HepG2 (cell line): ENCODE measurements at regions not wholly inside any gene's neighbourhood (a gene's known extent, or its start where the extent isn't known, plus 50 kb on each side); places are given as distances from the start of the nearest gene placed in this dataset.

Source experiments
- CBX5 ChIP-seq: sonication (generic); formaldehyde crosslinking; IDR thresholded peaks from 2 replicates; pipeline ENCODE4 v1.4.0; 2020; ENCODE audit warnings: missing genetic modification reagents, borderline replicate concordance
- EP300 ChIP-seq, 3 experiments: sonication (generic) in 1 of 3; formaldehyde crosslinking in 1 of 3; IDR thresholded peaks; 2 replicates each; pipeline versions ENCODE4 v1.5.1 to v1.6.1; 2011 to 2020; ENCODE audit warnings: low read depth in 2 of 3, low read length in 2 of 3, borderline replicate concordance in 1 of 3, improper control_type of control experiment in 1 of 3, mild to moderate bottlenecking in 1 of 3, missing genetic modification reagents in 1 of 3, moderate library complexity in 1 of 3
- GABPA ChIP-seq, 2 experiments: IDR thresholded peaks; 2 replicates each; pipeline ENCODE4 v1.6.1; 2011 to 2016; ENCODE audit warnings: low read depth in 2 of 2, low read length in 1 of 2, missing biosample characterization in 1 of 2, missing genetic modification characterization in 1 of 2
- HNF4A ChIP-seq: sonication (generic); formaldehyde crosslinking; IDR thresholded peaks from 2 replicates; pipeline ENCODE4 v1.4.0; 2020; ENCODE audit warnings: missing genetic modification reagents
- JUND ChIP-seq: sonication (generic); formaldehyde crosslinking; IDR thresholded peaks from 2 replicates; pipeline ENCODE4 v1.8.0; 2022; ENCODE audit warnings: mild to moderate bottlenecking, missing genetic modification reagents
- NR3C1 ChIP-seq: sonication (generic); formaldehyde crosslinking; IDR thresholded peaks from 2 replicates; pipeline ENCODE4 v1.4.0; 2020; ENCODE audit warnings: missing genetic modification reagents
- POLR2A ChIP-seq, 2 experiments: IDR thresholded peaks; 2 replicates each; pipeline ENCODE4 v1.6.1; 2011; ENCODE audit warnings: low read depth in 2 of 2, low read length in 2 of 2, mild to moderate bottlenecking in 1 of 2, moderate library complexity in 1 of 2; ENCODE audit not compliant: insufficient read depth in 1 of 2
- SIX4 ChIP-seq: sonication (generic); formaldehyde crosslinking; IDR thresholded peaks from 2 replicates; pipeline ENCODE4 v1.4.0; 2020; ENCODE audit warnings: missing genetic modification reagents
- SRSF1 ChIP-seq: fragments of 200-400 bp; formaldehyde crosslinking; optimal IDR thresholded peaks from 2 replicates; pipeline ENCODE3; 2017; ENCODE audit warnings: mild to moderate bottlenecking, low read depth, low read length, moderate library complexity
- ZBTB2 ChIP-seq: sonication (generic); formaldehyde crosslinking; IDR thresholded peaks from 2 replicates; pipeline ENCODE4 v1.8.0; 2022; ENCODE audit warnings: low read depth, missing genetic modification reagents
- ZFP36 ChIP-seq: fragments of 150-350 bp; IDR thresholded peaks from 2 replicates; pipeline ENCODE4 v1.6.1; 2018; ENCODE audit warnings: borderline replicate concordance, low read length, low read depth; ENCODE audit not compliant: partially characterized antibody
- TF ChIP-seq, protein P1 (sequence below): sonication (generic); formaldehyde crosslinking; IDR thresholded peaks from 2 replicates; pipeline ENCODE4 v1.9.0; 2021; ENCODE audit warnings: missing genetic modification reagents, borderline replicate concordance
- TF ChIP-seq, protein P2 (sequence below): sonication (generic); formaldehyde crosslinking; IDR thresholded peaks from 2 replicates; pipeline ENCODE4 v1.4.0; 2020; ENCODE audit warnings: missing genetic modification reagents

GRCh38 chr1:232474826-232475225, 155.1 kb downstream of the SIPA1L2 start:
- TF ChIP-seq CBX5 (no peak), ZFP36 (no peak), HNF4A (no peak), NR3C1 (CRISPR knock-in tag) (no peak), JUND (CRISPR knock-in tag) (no peak), EP300 (IDR thresholded peaks at IDR 0.05; ENCODE audit: low read depth in 2 of 2, low read length in 2 of 2) (no peak), EP300 (CRISPR knock-in tag; IDR thresholded peaks at IDR 0.05; ENCODE audit: borderline replicate concordance) (no peak), ZBTB2 (CRISPR knock-in tag) (no peak), GABPA (IDR thresholded peaks at IDR 0.05; ENCODE audit: low read depth, low read length) (no peak), GABPA (CRISPR knock-in tag; IDR thresholded peaks at IDR 0.05; ENCODE audit: low read depth) (no peak), POLR2A (IDR thresholded peaks at IDR 0.05; ENCODE audit: insufficient read depth in 1 of 2, low read depth in 2 of 2, low read length in 2 of 2) (no peak), SIX4 (CRISPR knock-in tag) (no peak), SRSF1 (no peak)
- TF ChIP-seq, protein P1, sequence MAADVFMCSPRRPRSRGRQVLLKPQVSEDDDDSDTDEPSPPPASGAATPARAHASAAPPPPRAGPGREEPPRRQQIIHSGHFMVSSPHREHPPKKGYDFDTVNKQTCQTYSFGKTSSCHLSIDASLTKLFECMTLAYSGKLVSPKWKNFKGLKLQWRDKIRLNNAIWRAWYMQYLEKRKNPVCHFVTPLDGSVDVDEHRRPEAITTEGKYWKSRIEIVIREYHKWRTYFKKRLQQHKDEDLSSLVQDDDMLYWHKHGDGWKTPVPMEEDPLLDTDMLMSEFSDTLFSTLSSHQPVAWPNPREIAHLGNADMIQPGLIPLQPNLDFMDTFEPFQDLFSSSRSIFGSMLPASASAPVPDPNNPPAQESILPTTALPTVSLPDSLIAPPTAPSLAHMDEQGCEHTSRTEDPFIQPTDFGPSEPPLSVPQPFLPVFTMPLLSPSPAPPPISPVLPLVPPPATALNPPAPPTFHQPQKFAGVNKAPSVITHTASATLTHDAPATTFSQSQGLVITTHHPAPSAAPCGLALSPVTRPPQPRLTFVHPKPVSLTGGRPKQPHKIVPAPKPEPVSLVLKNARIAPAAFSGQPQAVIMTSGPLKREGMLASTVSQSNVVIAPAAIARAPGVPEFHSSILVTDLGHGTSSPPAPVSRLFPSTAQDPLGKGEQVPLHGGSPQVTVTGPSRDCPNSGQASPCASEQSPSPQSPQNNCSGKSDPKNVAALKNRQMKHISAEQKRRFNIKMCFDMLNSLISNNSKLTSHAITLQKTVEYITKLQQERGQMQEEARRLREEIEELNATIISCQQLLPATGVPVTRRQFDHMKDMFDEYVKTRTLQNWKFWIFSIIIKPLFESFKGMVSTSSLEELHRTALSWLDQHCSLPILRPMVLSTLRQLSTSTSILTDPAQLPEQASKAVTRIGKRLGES (CRISPR knock-in tag): no peak
- TF ChIP-seq, protein P2, sequence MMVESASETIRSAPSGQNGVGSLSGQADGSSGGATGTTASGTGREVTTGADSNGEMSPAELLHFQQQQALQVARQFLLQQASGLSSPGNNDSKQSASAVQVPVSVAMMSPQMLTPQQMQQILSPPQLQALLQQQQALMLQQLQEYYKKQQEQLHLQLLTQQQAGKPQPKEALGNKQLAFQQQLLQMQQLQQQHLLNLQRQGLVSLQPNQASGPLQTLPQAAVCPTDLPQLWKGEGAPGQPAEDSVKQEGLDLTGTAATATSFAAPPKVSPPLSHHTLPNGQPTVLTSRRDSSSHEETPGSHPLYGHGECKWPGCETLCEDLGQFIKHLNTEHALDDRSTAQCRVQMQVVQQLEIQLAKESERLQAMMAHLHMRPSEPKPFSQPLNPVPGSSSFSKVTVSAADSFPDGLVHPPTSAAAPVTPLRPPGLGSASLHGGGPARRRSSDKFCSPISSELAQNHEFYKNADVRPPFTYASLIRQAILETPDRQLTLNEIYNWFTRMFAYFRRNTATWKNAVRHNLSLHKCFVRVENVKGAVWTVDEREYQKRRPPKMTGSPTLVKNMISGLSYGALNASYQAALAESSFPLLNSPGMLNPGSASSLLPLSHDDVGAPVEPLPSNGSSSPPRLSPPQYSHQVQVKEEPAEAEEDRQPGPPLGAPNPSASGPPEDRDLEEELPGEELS: no peak
